H1 (cell line): ENCODE measurements at regions not wholly inside any gene's neighbourhood (a gene's known extent, or its start where the extent isn't known, plus 50 kb on each side); places are given as distances from the start of the nearest gene placed in this dataset.

ENCODE experiments used
- CTCF ChIA-PET: fragments of 300-600 bp; sonication (Branson Sonifier 250); formaldehyde crosslinking; loops from one replicate; lab custom pipeline; 2021; ENCODE audit not compliant: partially characterized antibody; lab: Charles Lee
- POLR2A ChIA-PET: fragments of 300-600 bp; sonication (Branson Sonifier 250); formaldehyde crosslinking; loops from one replicate; lab custom pipeline; 2021; ENCODE audit warnings: inconsistent platforms; ENCODE audit not compliant: partially characterized antibody; lab: Charles Lee
- DNase-seq, 2 experiments: peaks; one replicate each; pipeline versions ENCODE4 v3.0.0 to v3.0.0-alpha.2; 2010 to 2022; ENCODE audit warnings: low spot score in 2 of 2, low read depth in 1 of 2, mixed read lengths in 1 of 2
- FAIRE-seq: peaks from 2 replicates; lab custom pipeline; 2011; peaks lifted over from hg19 to GRCh38; lab: Jason Lieb, UNC
- H2AFZ ChIP-seq: 2 replicates; pipeline ENCODE4 v1.8.1; 2012; ENCODE audit warnings: low read length, inconsistent platforms
- H2AK5ac ChIP-seq: 2 replicates; pipeline ENCODE4 v1.6.1; 2013; ENCODE audit warnings: low read depth, low read length
- H2BK120ac ChIP-seq: replicated peaks from 2 replicates; pipeline ENCODE3; 2013; ENCODE audit warnings: low read depth, low read length, inconsistent platforms
- H2BK12ac ChIP-seq: 2 replicates; pipeline ENCODE4 v1.6.1; 2013; ENCODE audit warnings: low read depth, low read length
- H2BK15ac ChIP-seq: 2 replicates; pipeline ENCODE4 v1.6.1; 2013; ENCODE audit warnings: low read length
- H2BK20ac ChIP-seq: 2 replicates; pipeline ENCODE4 v1.6.1; 2013; ENCODE audit warnings: low read length
- H2BK5ac ChIP-seq: 2 replicates; pipeline ENCODE4 v1.6.1; 2013; ENCODE audit warnings: low read depth, low read length
- H3K14ac ChIP-seq: 2 replicates; pipeline ENCODE4 v1.6.1; 2013; ENCODE audit warnings: inconsistent platforms; ENCODE audit not compliant: insufficient read length
- H3K18ac ChIP-seq: 2 replicates; pipeline ENCODE4 v1.6.1; 2013; ENCODE audit warnings: low read length; ENCODE audit errors: extremely low read depth
- H3K23ac ChIP-seq: 2 replicates; pipeline ENCODE4 v1.6.1; 2013; ENCODE audit warnings: inconsistent platforms; ENCODE audit not compliant: insufficient read length
- H3K23me2 ChIP-seq: 2 replicates; pipeline ENCODE4 v1.6.1; 2013; ENCODE audit warnings: low read depth, low read length
- H3K27ac ChIP-seq: 2 replicates; pipeline ENCODE4 v1.6.1; 2011; ENCODE audit warnings: low read depth, low read length, inconsistent platforms
- H3K27me3 ChIP-seq, 4 experiments: replicated peaks in 1 of 4; 1 replicate in 1 of 4; 2 replicates in 3 of 4; pipeline versions ENCODE4 v1.6.1 to v1.8.1; 2011 to 2013; ENCODE audit warnings: low read length in 3 of 4, mild to moderate bottlenecking in 3 of 4, inconsistent platforms in 2 of 4, mixed read lengths in 2 of 4, moderate library complexity in 1 of 4; ENCODE audit not compliant: control insufficient read depth in 3 of 4, insufficient read depth in 3 of 4; ENCODE audit errors: extremely low read depth in 1 of 4
- H3K36me3 ChIP-seq, 4 experiments: 2 replicates each; pipeline versions ENCODE4 v1.6.1 to v1.8.1; 2011 to 2013; ENCODE audit warnings: mild to moderate bottlenecking in 4 of 4, low read length in 3 of 4, moderate library complexity in 2 of 4, control low read depth in 1 of 4, inconsistent platforms in 1 of 4; ENCODE audit not compliant: insufficient read depth in 4 of 4, control insufficient read depth in 2 of 4
- H3K4ac ChIP-seq: replicated peaks from 2 replicates; pipeline ENCODE3; 2013; ENCODE audit warnings: low read length, low read depth, mixed read lengths, inconsistent platforms; ENCODE audit not compliant: insufficient read length
- H3K4me1 ChIP-seq, 4 experiments: replicated peaks in 1 of 4; 1 replicate in 1 of 4; 2 replicates in 3 of 4; pipeline versions ENCODE4 v1.6.1 to v1.8.1; 2011 to 2013; ENCODE audit warnings: low read length in 3 of 4, inconsistent platforms in 2 of 4, mixed read lengths in 1 of 4; ENCODE audit not compliant: insufficient read depth in 4 of 4, control insufficient read depth in 3 of 4
- H3K4me2 ChIP-seq, 2 experiments: 2 replicates each; pipeline versions ENCODE4 v1.6.1 to v1.8.1; 2011 to 2013; ENCODE audit warnings: low read depth in 2 of 2, low read length in 2 of 2, control low read depth in 1 of 2, inconsistent platforms in 1 of 2, mild to moderate bottlenecking in 1 of 2; ENCODE audit not compliant: insufficient read depth in 1 of 2
- H3K4me3 ChIP-seq, 4 experiments: fragments of 200-600, 300-600 bp in 1 of 4; sonication (generic), shearing (Covaris generic), sonication (Bioruptor Twin) in 1 of 4; 2 replicates each; pipeline versions ENCODE4 v1.5.1 to v1.8.1; 2011 to 2016; ENCODE audit warnings: low read length in 4 of 4, low read depth in 3 of 4, control low read depth in 2 of 4, inconsistent platforms in 2 of 4, mild to moderate bottlenecking in 2 of 4, mixed read lengths in 1 of 4, moderate library complexity in 1 of 4; ENCODE audit not compliant: insufficient read depth in 2 of 4; ENCODE audit errors: extremely low read depth in 1 of 4
- H3K56ac ChIP-seq: replicated peaks from 2 replicates; pipeline ENCODE3; 2013; ENCODE audit warnings: low read depth, mild to moderate bottlenecking, mixed read lengths, low read length, inconsistent platforms; ENCODE audit not compliant: insufficient read length
- H3K79me1 ChIP-seq: 2 replicates; pipeline ENCODE4 v1.6.1; 2013; ENCODE audit warnings: low read depth, low read length, control low read depth
- H3K79me2 ChIP-seq, 2 experiments: 2 replicates each; pipeline versions ENCODE4 v1.6.1 to v1.8.1; 2012 to 2013; ENCODE audit warnings: low read length in 2 of 2, mild to moderate bottlenecking in 2 of 2, inconsistent platforms in 1 of 2; ENCODE audit not compliant: insufficient read depth in 2 of 2, control insufficient read depth in 1 of 2
- H3K9ac ChIP-seq, 4 experiments: replicated peaks in 1 of 4; 1 replicate in 1 of 4; 2 replicates in 3 of 4; pipeline versions ENCODE4 v1.6.1 to v1.8.1; 2011 to 2013; ENCODE audit warnings: low read depth in 3 of 4, low read length in 3 of 4, control low read depth in 2 of 4, mild to moderate bottlenecking in 2 of 4, moderate library complexity in 2 of 4, inconsistent platforms in 1 of 4; ENCODE audit errors: extremely low read depth in 1 of 4
- H3K9me3 ChIP-seq, 2 experiments: 2 replicates each; pipeline versions ENCODE4 v1.6.1 to v1.8.1; 2012 to 2013; ENCODE audit warnings: mild to moderate bottlenecking in 2 of 2, moderate library complexity in 2 of 2, control low read depth in 1 of 2, inconsistent platforms in 1 of 2, low read depth in 1 of 2, low read length in 1 of 2, mixed read lengths in 1 of 2; ENCODE audit not compliant: insufficient read depth in 2 of 2
- H4K20me1 ChIP-seq, 2 experiments: replicated peaks in 1 of 2; 2 replicates each; pipeline versions ENCODE3 to v1.8.1; 2011 to 2013; ENCODE audit warnings: inconsistent platforms in 2 of 2, low read length in 2 of 2, mild to moderate bottlenecking in 1 of 2; ENCODE audit not compliant: insufficient read depth in 2 of 2, control insufficient read depth in 1 of 2
- H4K5ac ChIP-seq: 2 replicates; pipeline ENCODE4 v1.6.1; 2013; ENCODE audit warnings: low read length, low read depth, mixed read lengths, inconsistent platforms; ENCODE audit not compliant: insufficient read length
- H4K8ac ChIP-seq: 2 replicates; pipeline ENCODE4 v1.8.0; 2013; ENCODE audit warnings: mild to moderate bottlenecking, moderate library complexity, low read length, inconsistent platforms; ENCODE audit not compliant: insufficient read depth; ENCODE audit errors: extremely low read depth
- H4K91ac ChIP-seq: replicated peaks from 2 replicates; pipeline ENCODE3; 2013; ENCODE audit warnings: low read length, mixed read lengths, inconsistent platforms; ENCODE audit not compliant: insufficient read length
- BCL11A ChIP-seq, 2 experiments: IDR thresholded peaks; one replicate each; pipeline ENCODE4 v1.6.1; 2011; ENCODE audit warnings: low read depth in 2 of 2, low read length in 2 of 2, mild to moderate bottlenecking in 2 of 2
- CEBPB ChIP-seq: IDR thresholded peaks from 2 replicates; pipeline ENCODE4 v1.6.1; 2012; ENCODE audit warnings: low read depth, low read length
- CHD1 ChIP-seq: IDR thresholded peaks from 2 replicates; pipeline ENCODE4 v1.6.1; 2012; ENCODE audit warnings: low read depth, low read length, improper control_type of control experiment
- KDM4A ChIP-seq: IDR thresholded peaks from one replicate; pipeline ENCODE4 v1.7.1; 2012; ENCODE audit warnings: low read depth, mild to moderate bottlenecking, moderate library complexity, low read length, inconsistent platforms; ENCODE audit not compliant: severe bottlenecking
- SAP30 ChIP-seq: fragments of 300-600 bp; sonication (generic); IDR thresholded peaks from 2 replicates; pipeline ENCODE4 v1.7.1; 2012; ENCODE audit warnings: low read length, moderate library complexity, mild to moderate bottlenecking, inconsistent platforms; ENCODE audit not compliant: insufficient read depth, insufficient replicate concordance

- Histone ChIP-seq H2BK5ac (no peak overlapping the region), H4K5ac (no peak overlapping the region), H3K4me2 (no peak overlapping the region), H3K4me3 (no peak overlapping the region), H2BK20ac (no peak overlapping the region), H3K4me1 (no peaks in the 10 kb centered on the region), H2BK12ac (no peak overlapping the region), H3K36me3 (no peaks in the 10 kb centered on the region), H2AFZ (no peak overlapping the region), H3K27me3 (no peaks in the 10 kb centered on the region), H3K4ac (no peak overlapping the region), H3K56ac (no peak overlapping the region), H3K27ac (no peak overlapping the region), H4K20me1 (no peaks in the 10 kb centered on the region), H3K18ac (no peak overlapping the region), H3K23me2 (no peaks in the 10 kb centered on the region), H4K8ac (no peak overlapping the region), H2AK5ac (no peak overlapping the region), H3K9me3 (no peaks in the 10 kb centered on the region), H2BK120ac (no peak overlapping the region), H4K91ac (no peak overlapping the region), H3K23ac (no peak overlapping the region), H3K14ac (no peak overlapping the region), H3K79me2 (no peaks in the 10 kb centered on the region), H3K9ac (no peak overlapping the region), H2BK15ac (no peak overlapping the region), H3K79me1 (no peaks in the 10 kb centered on the region)
- ChIA-PET POLR2A (no interaction called here), CTCF (no interaction called here)
- no peak for DNase-seq
- no peak for FAIRE-seq
- TF ChIP-seq CHD1 (no peak), KDM4A (no peak), BCL11A (IDR thresholded peaks at IDR 0.05; ENCODE audit: low read depth in 2 of 2, low read length in 2 of 2) (no peak), SAP30 (no peak), CEBPB (no peak)
Measured at GRCh38 chr2:51387235-51387634, 355.3 kb upstream of the NRXN1 start.
